OCI-LY7 (cell line): ENCODE measurements at regions not wholly inside any gene's neighbourhood (a gene's known extent, or its start where the extent isn't known, plus 50 kb on each side); places are given as distances from the start of the nearest gene placed in this dataset.

Experiments used
- BruUV-seq: library from RNA; stranded (reverse); fragments of 400-500 nt; replicated peaks from 2 replicates; lab custom pipeline; 2021; lab: Mats Ljungman, UMichigan
- CTCF ChIA-PET: fragments of 300-600 bp; sonication (Branson Sonifier 250); formaldehyde crosslinking; loops from one replicate; lab custom pipeline; 2022; ENCODE audit warnings: antibody characterized with exemption; ENCODE audit not compliant: unreplicated experiment; lab: Charles Lee
- POLR2A ChIA-PET: fragments of 300-600 bp; sonication (Branson Sonifier 250); formaldehyde crosslinking; loops from one replicate; lab custom pipeline; 2022; ENCODE audit warnings: antibody characterized with exemption; lab: Charles Lee
- DNase-seq: peaks from one replicate; pipeline ENCODE4 v3.0.0-alpha.2; 2015; ENCODE audit warnings: low spot score
- H2AFZ ChIP-seq: fragments of 200-600 bp; sonication (generic), shearing (Covaris generic); 2 replicates; pipeline ENCODE4 v1.6.1; 2014; ENCODE audit warnings: mild to moderate bottlenecking, antibody characterized with exemption, low read length, moderate library complexity
- H3K27ac ChIP-seq: fragments of 200-600 bp; sonication (generic); 2 replicates; pipeline ENCODE4 v1.5.1; 2014; ENCODE audit warnings: mixed run types, low read depth, mild to moderate bottlenecking, moderate library complexity, low read length, inconsistent platforms; ENCODE audit not compliant: poor library complexity, severe bottlenecking
- H3K36me3 ChIP-seq: fragments of 200-600 bp; sonication (generic); 2 replicates; pipeline ENCODE4 v1.6.1; 2014; ENCODE audit warnings: mild to moderate bottlenecking, antibody characterized with exemption, low read length, moderate library complexity, mixed read lengths; ENCODE audit not compliant: insufficient read depth
- H3K4me1 ChIP-seq: fragments of 200-600 bp; sonication (generic); 2 replicates; pipeline ENCODE4 v1.5.1; 2014; ENCODE audit warnings: mild to moderate bottlenecking, low read length; ENCODE audit not compliant: insufficient read depth, poor library complexity, severe bottlenecking
- H3K4me2 ChIP-seq: fragments of 200-600 bp; sonication (generic); 2 replicates; pipeline ENCODE4 v1.6.1; 2014; ENCODE audit warnings: mild to moderate bottlenecking, low read length
- H3K4me3 ChIP-seq: fragments of 200-600 bp; sonication (generic); 2 replicates; pipeline ENCODE4 v1.5.1; 2014; ENCODE audit warnings: mild to moderate bottlenecking, low read depth, low read length; ENCODE audit not compliant: poor library complexity, severe bottlenecking
- H3K79me2 ChIP-seq: fragments of 200-600 bp; sonication (generic); 2 replicates; pipeline ENCODE4 v1.6.1; 2016; ENCODE audit warnings: low read depth, mild to moderate bottlenecking, low read length, moderate library complexity, mixed read lengths; ENCODE audit not compliant: insufficient read depth
- H3K9me2 ChIP-seq: fragments of 200-600 bp; sonication (generic); 2 replicates; pipeline ENCODE4 v1.6.1; 2016; ENCODE audit warnings: mild to moderate bottlenecking, low read length, mixed read lengths; ENCODE audit not compliant: insufficient read depth
- H3K9me3 ChIP-seq: fragments of 200-600 bp; sonication (generic); 2 replicates; pipeline ENCODE4 v1.6.1; 2014; ENCODE audit warnings: mild to moderate bottlenecking, mixed run types, low read length, mixed read lengths
- H4K20me1 ChIP-seq: fragments of 200-600 bp; sonication (generic); 2 replicates; pipeline ENCODE4 v1.6.1; 2014; ENCODE audit warnings: mild to moderate bottlenecking, antibody characterized with exemption, low read length, moderate library complexity, mixed read lengths; ENCODE audit not compliant: insufficient read depth
- CTCF ChIP-seq: fragments of 200-600 bp; sonication (generic); conservative IDR thresholded peaks from 2 replicates; pipeline ENCODE4 v1.5.1; 2014; ENCODE audit warnings: mild to moderate bottlenecking, antibody characterized with exemption, low read length, moderate library complexity, mixed read lengths
- EZH2phosphoT487 ChIP-seq: fragments of 200-600 bp; sonication (generic); IDR thresholded peaks from 2 replicates; pipeline ENCODE4 v1.6.1; 2018; ENCODE audit warnings: low read depth, borderline replicate concordance, mild to moderate bottlenecking, mixed run types, antibody characterized with exemption, low read length, moderate library complexity, mixed read lengths
- intact Hi-C: fragments of 100-400 bp; cut with micrococcal nuclease; formaldehyde crosslinking; loops from one replicate; pipeline ENCODE4 v1.10.0; 2022; ENCODE audit not compliant: unreplicated experiment

- Histone ChIP-seq H3K9me3 (peaks cover 6% of the 10 kb centered on the region; the same call in 1 of the 2 replicates), H3K4me2 (peak overlapping the region; percentile 89), H4K20me1 (no peaks in the 10 kb centered on the region), H3K27ac (peak overlapping the region; percentile 92), H2AFZ (no peak overlapping the region; the same call in 1 of the 2 replicates), H3K4me1 (peaks cover 86% of the 10 kb centered on the region), H3K36me3 (peaks cover 5% of the 10 kb centered on the region; the same call in 1 of the 2 replicates), H3K79me2 (peaks cover 23% of the 10 kb centered on the region; the same call in 1 of the 2 replicates), H3K9me2 (no peaks in the 10 kb centered on the region), H3K4me3 (peak overlapping the region; percentile 62)
- intact Hi-C loops, result loop anchor here (1.0 to 5.0 kb wide), 6 partner anchors 43 to 164 kb away; no protein-coding TSS in a partner anchor
- TF ChIP-seq CTCF (peak; percentile 99), EZH2phosphoT487 (no peak)
- BruUV-seq, result no TSS peak
- CTCF ChIA-PET, result interaction anchor here (0.8 to 3.1 kb wide), 4 partner anchors 69 to 102 kb away, joined by 3 to 11 read pairs (median 4); no protein-coding TSS in a partner anchor
- peak; percentile 98 for DNase-seq
- POLR2A ChIA-PET, result interaction anchor here (0.9 to 1.7 kb wide), 6 partner anchors 98 to 163 kb away, joined by 3 to 6 read pairs (median 4); no protein-coding TSS in a partner anchor
Observed at GRCh38 chr17:77331301-77331864, 190.6 kb downstream of the SEC14L1 start.

- POLR2A ChIA-PET, result interaction anchor here (0.9 to 2.2 kb wide), 8 partner anchors 9 to 162 kb away, joined by 3 to 13 read pairs (median 4); no protein-coding TSS in a partner anchor
- Histone ChIP-seq H3K36me3 (peaks cover 14% of the 10 kb centered on the region), H3K4me1 (peaks cover 76% of the 10 kb centered on the region), H3K27ac (peak overlapping the region; percentile 92), H3K79me2 (peaks cover 32% of the 10 kb centered on the region; the same call in 1 of the 2 replicates), H3K4me2 (peak overlapping the region; percentile 89), H3K9me2 (no peaks in the 10 kb centered on the region), H4K20me1 (no peaks in the 10 kb centered on the region), H3K4me3 (peak overlapping the region; percentile 62), H2AFZ (peak overlapping the region; percentile 69; the same call in 1 of the 2 replicates), H3K9me3 (peaks cover 16% of the 10 kb centered on the region)
- CTCF ChIA-PET, result interaction anchor here (0.8 to 3.1 kb wide), 5 partner anchors 68 to 109 kb away, joined by 3 to 11 read pairs (median 3); no protein-coding TSS in a partner anchor
- 0 out of 2 replicates have a peak, but pooled peaks have one; percentile 13 for TF ChIP-seq CTCF
- no peak for TF ChIP-seq EZH2phosphoT487
- intact Hi-C loops, result loop anchor here (5.0 kb wide), 2 partner anchors 110 to 145 kb away; no protein-coding TSS in a partner anchor
- BruUV-seq, result no TSS peak
- DNase-seq, result peak; percentile 97
Observed at GRCh38 chr17:77332034-77332971, 191.5 kb downstream of the SEC14L1 start.
